ENCODE measurements at regions not wholly inside any gene's neighbourhood (a gene's known extent, or its start where the extent isn't known, plus 50 kb on each side); places are given as distances from the start of the nearest gene placed in this dataset.

DNA sequence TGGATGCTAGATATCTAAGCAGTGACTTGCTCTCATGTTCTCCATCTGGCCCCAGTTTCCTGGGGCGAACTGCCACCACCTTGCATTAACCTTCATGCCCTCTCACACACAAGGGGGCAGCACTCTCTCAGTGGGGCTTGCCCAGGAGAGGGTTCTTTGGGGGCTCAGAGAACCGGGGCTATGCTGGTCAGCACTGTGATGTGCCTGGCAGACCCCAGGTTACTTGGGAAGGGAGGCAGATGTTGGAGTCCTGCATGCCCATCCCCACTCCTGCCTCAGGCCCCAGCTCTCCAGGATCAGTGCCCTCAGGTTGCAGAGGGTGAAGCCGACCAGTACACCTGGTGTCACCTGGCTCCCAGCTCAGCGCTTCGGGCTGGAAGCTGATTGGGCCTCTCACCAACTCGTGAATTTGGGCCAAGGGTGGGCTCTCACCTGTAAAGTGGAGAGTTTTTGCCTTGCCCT lies 396.2 kb upstream of the HS6ST1 start (continued):
- TF ChIP-seq OVOL2 (CRISPR knock-in tag; IDR thresholded peaks at IDR 0.05; ENCODE audit: borderline replicate concordance), result no peak
- no peak for TF ChIP-seq ELF4 (CRISPR knock-in tag; IDR thresholded peaks at IDR 0.05; ENCODE audit: low read depth)
- no peak for TF ChIP-seq KAT7 (CRISPR knock-in tag; IDR thresholded peaks at IDR 0.05; ENCODE audit: borderline replicate concordance)
- TF ChIP-seq ATF1 (CRISPR knock-in tag; IDR thresholded peaks at IDR 0.05), result no peak
- TF ChIP-seq, protein P1, sequence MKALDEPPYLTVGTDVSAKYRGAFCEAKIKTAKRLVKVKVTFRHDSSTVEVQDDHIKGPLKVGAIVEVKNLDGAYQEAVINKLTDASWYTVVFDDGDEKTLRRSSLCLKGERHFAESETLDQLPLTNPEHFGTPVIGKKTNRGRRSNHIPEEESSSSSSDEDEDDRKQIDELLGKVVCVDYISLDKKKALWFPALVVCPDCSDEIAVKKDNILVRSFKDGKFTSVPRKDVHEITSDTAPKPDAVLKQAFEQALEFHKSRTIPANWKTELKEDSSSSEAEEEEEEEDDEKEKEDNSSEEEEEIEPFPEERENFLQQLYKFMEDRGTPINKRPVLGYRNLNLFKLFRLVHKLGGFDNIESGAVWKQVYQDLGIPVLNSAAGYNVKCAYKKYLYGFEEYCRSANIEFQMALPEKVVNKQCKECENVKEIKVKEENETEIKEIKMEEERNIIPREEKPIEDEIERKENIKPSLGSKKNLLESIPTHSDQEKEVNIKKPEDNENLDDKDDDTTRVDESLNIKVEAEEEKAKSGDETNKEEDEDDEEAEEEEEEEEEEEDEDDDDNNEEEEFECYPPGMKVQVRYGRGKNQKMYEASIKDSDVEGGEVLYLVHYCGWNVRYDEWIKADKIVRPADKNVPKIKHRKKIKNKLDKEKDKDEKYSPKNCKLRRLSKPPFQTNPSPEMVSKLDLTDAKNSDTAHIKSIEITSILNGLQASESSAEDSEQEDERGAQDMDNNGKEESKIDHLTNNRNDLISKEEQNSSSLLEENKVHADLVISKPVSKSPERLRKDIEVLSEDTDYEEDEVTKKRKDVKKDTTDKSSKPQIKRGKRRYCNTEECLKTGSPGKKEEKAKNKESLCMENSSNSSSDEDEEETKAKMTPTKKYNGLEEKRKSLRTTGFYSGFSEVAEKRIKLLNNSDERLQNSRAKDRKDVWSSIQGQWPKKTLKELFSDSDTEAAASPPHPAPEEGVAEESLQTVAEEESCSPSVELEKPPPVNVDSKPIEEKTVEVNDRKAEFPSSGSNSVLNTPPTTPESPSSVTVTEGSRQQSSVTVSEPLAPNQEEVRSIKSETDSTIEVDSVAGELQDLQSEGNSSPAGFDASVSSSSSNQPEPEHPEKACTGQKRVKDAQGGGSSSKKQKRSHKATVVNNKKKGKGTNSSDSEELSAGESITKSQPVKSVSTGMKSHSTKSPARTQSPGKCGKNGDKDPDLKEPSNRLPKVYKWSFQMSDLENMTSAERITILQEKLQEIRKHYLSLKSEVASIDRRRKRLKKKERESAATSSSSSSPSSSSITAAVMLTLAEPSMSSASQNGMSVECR (CRISPR knock-in tag; IDR thresholded peaks at IDR 0.05; ENCODE audit: borderline replicate concordance), result no peak
- TF ChIP-seq, protein P2, sequence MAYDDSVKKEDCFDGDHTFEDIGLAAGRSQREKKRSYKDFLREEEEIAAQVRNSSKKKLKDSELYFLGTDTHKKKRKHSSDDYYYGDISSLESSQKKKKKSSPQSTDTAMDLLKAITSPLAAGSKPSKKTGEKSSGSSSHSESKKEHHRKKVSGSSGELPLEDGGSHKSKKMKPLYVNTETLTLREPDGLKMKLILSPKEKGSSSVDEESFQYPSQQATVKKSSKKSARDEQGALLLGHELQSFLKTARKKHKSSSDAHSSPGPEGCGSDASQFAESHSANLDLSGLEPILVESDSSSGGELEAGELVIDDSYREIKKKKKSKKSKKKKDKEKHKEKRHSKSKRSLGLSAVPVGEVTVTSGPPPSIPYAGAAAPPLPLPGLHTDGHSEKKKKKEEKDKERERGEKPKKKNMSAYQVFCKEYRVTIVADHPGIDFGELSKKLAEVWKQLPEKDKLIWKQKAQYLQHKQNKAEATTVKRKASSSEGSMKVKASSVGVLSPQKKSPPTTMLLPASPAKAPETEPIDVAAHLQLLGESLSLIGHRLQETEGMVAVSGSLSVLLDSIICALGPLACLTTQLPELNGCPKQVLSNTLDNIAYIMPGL (CRISPR knock-in tag; IDR thresholded peaks at IDR 0.05), result no peak
- no peak for TF ChIP-seq SMAD4 (CRISPR knock-in tag; IDR thresholded peaks at IDR 0.05)
- TF ChIP-seq ETV6 (CRISPR knock-in tag; IDR thresholded peaks at IDR 0.05), result no peak
- no peak for TF ChIP-seq IRF2 (CRISPR knock-in tag; IDR thresholded peaks at IDR 0.05; ENCODE audit: borderline replicate concordance, low read depth)

DNA sequence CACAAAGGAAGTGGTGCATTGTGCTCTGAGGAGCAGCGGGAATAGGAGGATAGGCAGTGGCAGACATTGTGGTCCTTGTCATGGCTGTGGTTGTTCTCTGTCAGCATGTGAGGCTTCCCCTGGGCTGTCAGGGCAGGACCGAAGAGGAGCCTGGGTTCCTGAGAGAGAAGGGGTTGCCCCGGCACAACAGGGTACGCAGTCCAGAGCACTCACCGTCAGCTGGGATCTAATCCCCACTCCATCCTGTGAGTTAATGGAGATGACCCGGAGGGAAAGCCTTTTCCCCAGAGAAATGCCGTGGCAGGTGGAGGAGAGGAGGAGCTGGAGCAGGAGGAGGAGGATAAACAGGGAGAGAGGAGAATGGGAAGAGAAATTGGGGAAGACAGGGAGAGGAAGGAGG lies 396.7 kb upstream of the HS6ST1 start:
- no peak for DNase-seq (ENCODE audit: low spot score)
- Mint-ChIP-seq H3K4me3 (no peak overlapping the region), H3K4me1 (peaks cover 2% of the 10 kb centered on the region; the same call in 1 of the 2 replicates), H3K36me3 (no peaks in the 10 kb centered on the region), H3K27ac (no peak overlapping the region), H3K27me3 (ENCODE audit: low read depth) (no peaks in the 10 kb centered on the region; the same call in 1 of the 2 replicates), H3K9me3 (peaks cover 9% of the 10 kb centered on the region)
- ATAC-seq, result no peak
- ChIA-PET CTCF (interaction anchor here (0.9 to 2.3 kb wide), 2 partner anchors 21 to 71 kb away, joined by 4 to 6 read pairs; no protein-coding TSS in a partner anchor), POLR2A (no interaction called here)
- TF ChIP-seq, protein P3, sequence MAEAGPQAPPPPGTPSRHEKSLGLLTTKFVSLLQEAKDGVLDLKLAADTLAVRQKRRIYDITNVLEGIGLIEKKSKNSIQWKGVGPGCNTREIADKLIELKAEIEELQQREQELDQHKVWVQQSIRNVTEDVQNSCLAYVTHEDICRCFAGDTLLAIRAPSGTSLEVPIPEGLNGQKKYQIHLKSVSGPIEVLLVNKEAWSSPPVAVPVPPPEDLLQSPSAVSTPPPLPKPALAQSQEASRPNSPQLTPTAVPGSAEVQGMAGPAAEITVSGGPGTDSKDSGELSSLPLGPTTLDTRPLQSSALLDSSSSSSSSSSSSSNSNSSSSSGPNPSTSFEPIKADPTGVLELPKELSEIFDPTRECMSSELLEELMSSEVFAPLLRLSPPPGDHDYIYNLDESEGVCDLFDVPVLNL (CRISPR knock-in tag; IDR thresholded peaks at IDR 0.05; ENCODE audit: borderline replicate concordance, low read depth), result no peak
- TF ChIP-seq SP1 (CRISPR knock-in tag; conservative IDR thresholded peaks at IDR 0.05) (no peak), CREM (CRISPR knock-in tag; IDR thresholded peaks at IDR 0.05) (no peak), NFATC4 (CRISPR knock-in tag; IDR thresholded peaks at IDR 0.05) (no peak), NFE2L1 (CRISPR knock-in tag; IDR thresholded peaks at IDR 0.05) (no peak), HMGA2 (CRISPR knock-in tag; IDR thresholded peaks at IDR 0.05) (no peak), MXD4 (CRISPR knock-in tag; IDR thresholded peaks at IDR 0.05; ENCODE audit: borderline replicate concordance) (no peak), IRF2 (CRISPR knock-in tag; IDR thresholded peaks at IDR 0.05; ENCODE audit: borderline replicate concordance, low read depth) (no peak), ESRRA (CRISPR knock-in tag; IDR thresholded peaks at IDR 0.05; ENCODE audit: borderline replicate concordance) (no peak), TP53 (CRISPR knock-in tag; IDR thresholded peaks at IDR 0.05) (no peak)
- TF ChIP-seq, protein P4, sequence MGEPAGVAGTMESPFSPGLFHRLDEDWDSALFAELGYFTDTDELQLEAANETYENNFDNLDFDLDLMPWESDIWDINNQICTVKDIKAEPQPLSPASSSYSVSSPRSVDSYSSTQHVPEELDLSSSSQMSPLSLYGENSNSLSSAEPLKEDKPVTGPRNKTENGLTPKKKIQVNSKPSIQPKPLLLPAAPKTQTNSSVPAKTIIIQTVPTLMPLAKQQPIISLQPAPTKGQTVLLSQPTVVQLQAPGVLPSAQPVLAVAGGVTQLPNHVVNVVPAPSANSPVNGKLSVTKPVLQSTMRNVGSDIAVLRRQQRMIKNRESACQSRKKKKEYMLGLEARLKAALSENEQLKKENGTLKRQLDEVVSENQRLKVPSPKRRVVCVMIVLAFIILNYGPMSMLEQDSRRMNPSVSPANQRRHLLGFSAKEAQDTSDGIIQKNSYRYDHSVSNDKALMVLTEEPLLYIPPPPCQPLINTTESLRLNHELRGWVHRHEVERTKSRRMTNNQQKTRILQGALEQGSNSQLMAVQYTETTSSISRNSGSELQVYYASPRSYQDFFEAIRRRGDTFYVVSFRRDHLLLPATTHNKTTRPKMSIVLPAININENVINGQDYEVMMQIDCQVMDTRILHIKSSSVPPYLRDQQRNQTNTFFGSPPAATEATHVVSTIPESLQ (CRISPR knock-in tag; IDR thresholded peaks at IDR 0.05), result no peak
- TF ChIP-seq, protein P5, sequence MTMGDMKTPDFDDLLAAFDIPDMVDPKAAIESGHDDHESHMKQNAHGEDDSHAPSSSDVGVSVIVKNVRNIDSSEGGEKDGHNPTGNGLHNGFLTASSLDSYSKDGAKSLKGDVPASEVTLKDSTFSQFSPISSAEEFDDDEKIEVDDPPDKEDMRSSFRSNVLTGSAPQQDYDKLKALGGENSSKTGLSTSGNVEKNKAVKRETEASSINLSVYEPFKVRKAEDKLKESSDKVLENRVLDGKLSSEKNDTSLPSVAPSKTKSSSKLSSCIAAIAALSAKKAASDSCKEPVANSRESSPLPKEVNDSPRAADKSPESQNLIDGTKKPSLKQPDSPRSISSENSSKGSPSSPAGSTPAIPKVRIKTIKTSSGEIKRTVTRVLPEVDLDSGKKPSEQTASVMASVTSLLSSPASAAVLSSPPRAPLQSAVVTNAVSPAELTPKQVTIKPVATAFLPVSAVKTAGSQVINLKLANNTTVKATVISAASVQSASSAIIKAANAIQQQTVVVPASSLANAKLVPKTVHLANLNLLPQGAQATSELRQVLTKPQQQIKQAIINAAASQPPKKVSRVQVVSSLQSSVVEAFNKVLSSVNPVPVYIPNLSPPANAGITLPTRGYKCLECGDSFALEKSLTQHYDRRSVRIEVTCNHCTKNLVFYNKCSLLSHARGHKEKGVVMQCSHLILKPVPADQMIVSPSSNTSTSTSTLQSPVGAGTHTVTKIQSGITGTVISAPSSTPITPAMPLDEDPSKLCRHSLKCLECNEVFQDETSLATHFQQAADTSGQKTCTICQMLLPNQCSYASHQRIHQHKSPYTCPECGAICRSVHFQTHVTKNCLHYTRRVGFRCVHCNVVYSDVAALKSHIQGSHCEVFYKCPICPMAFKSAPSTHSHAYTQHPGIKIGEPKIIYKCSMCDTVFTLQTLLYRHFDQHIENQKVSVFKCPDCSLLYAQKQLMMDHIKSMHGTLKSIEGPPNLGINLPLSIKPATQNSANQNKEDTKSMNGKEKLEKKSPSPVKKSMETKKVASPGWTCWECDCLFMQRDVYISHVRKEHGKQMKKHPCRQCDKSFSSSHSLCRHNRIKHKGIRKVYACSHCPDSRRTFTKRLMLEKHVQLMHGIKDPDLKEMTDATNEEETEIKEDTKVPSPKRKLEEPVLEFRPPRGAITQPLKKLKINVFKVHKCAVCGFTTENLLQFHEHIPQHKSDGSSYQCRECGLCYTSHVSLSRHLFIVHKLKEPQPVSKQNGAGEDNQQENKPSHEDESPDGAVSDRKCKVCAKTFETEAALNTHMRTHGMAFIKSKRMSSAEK (CRISPR knock-in tag; IDR thresholded peaks at IDR 0.05; ENCODE audit: borderline replicate concordance), result no peak
